A549 (cell line): ENCODE measurements at regions not wholly inside any gene's neighbourhood (a gene's known extent, or its start where the extent isn't known, plus 50 kb on each side); places are given as distances from the start of the nearest gene placed in this dataset.

Experiments used
- CEBPB ChIP-seq, 2 experiments: fragments of >200 bp in 1 of 2; sonication (Bioruptor Twin) in 1 of 2; formaldehyde crosslinking in 1 of 2; IDR thresholded peaks; 2 replicates each; pipeline ENCODE4 v1.6.1; 2012 to 2016
- EP300 ChIP-seq, 2 experiments: fragments of >200 bp; sonication (Bioruptor Twin); formaldehyde crosslinking; IDR thresholded peaks; 2 replicates in 1 of 2; 3 replicates in 1 of 2; pipeline ENCODE4 v1.6.1; 2016 to 2017
- JUNB ChIP-seq: fragments of >200 bp; sonication (Bioruptor Twin); formaldehyde crosslinking; IDR thresholded peaks from 2 replicates; pipeline ENCODE4 v1.6.1; 2016
- REST ChIP-seq: fragments of 200-600 bp; sonication (generic); IDR thresholded peaks from 2 replicates; pipeline ENCODE4 v1.6.1; 2016; ENCODE audit warnings: antibody characterized with exemption, mild to moderate bottlenecking, moderate library complexity
- TF ChIP-seq, protein P1 (sequence below): fragments of >200 bp; sonication (Bioruptor Twin); formaldehyde crosslinking; IDR thresholded peaks from 3 replicates; pipeline ENCODE4 v1.5.1; 2016
- TF ChIP-seq, protein P2 (sequence below): IDR thresholded peaks from 2 replicates; pipeline ENCODE4 v1.6.1; 2012

GRCh38 chr13:105948143-105948542, 587.3 kb downstream of the EFNB2 start:
- TF ChIP-seq, protein P1, sequence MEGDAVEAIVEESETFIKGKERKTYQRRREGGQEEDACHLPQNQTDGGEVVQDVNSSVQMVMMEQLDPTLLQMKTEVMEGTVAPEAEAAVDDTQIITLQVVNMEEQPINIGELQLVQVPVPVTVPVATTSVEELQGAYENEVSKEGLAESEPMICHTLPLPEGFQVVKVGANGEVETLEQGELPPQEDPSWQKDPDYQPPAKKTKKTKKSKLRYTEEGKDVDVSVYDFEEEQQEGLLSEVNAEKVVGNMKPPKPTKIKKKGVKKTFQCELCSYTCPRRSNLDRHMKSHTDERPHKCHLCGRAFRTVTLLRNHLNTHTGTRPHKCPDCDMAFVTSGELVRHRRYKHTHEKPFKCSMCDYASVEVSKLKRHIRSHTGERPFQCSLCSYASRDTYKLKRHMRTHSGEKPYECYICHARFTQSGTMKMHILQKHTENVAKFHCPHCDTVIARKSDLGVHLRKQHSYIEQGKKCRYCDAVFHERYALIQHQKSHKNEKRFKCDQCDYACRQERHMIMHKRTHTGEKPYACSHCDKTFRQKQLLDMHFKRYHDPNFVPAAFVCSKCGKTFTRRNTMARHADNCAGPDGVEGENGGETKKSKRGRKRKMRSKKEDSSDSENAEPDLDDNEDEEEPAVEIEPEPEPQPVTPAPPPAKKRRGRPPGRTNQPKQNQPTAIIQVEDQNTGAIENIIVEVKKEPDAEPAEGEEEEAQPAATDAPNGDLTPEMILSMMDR = no peak
- TF ChIP-seq CEBPB (IDR thresholded peaks at IDR 0.05) (no peak), REST (no peak), EP300 (IDR thresholded peaks at IDR 0.05) (no peak), JUNB (no peak)
- TF ChIP-seq, protein P2, sequence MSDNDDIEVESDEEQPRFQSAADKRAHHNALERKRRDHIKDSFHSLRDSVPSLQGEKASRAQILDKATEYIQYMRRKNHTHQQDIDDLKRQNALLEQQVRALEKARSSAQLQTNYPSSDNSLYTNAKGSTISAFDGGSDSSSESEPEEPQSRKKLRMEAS = no peak
